22Rv1 (cell line): ENCODE measurements at regions not wholly inside any gene's neighbourhood (a gene's known extent, or its start where the extent isn't known, plus 50 kb on each side); places are given as distances from the start of the nearest gene placed in this dataset.

Experiments
- H3K27ac ChIP-seq: fragments of 450-650 bp; 2 replicates; pipeline ENCODE4 v1.5.1; 2017
- ZFX ChIP-seq: fragments of 450-650 bp; IDR thresholded peaks from 2 replicates; pipeline ENCODE4 v1.6.1; 2017; ENCODE audit warnings: antibody characterized with exemption, borderline replicate concordance
- TF ChIP-seq, protein P1 (sequence below): fragments of 450-650 bp; IDR thresholded peaks from 2 replicates; pipeline ENCODE4 v1.5.1; 2017; ENCODE audit warnings: mild to moderate bottlenecking

DNA sequence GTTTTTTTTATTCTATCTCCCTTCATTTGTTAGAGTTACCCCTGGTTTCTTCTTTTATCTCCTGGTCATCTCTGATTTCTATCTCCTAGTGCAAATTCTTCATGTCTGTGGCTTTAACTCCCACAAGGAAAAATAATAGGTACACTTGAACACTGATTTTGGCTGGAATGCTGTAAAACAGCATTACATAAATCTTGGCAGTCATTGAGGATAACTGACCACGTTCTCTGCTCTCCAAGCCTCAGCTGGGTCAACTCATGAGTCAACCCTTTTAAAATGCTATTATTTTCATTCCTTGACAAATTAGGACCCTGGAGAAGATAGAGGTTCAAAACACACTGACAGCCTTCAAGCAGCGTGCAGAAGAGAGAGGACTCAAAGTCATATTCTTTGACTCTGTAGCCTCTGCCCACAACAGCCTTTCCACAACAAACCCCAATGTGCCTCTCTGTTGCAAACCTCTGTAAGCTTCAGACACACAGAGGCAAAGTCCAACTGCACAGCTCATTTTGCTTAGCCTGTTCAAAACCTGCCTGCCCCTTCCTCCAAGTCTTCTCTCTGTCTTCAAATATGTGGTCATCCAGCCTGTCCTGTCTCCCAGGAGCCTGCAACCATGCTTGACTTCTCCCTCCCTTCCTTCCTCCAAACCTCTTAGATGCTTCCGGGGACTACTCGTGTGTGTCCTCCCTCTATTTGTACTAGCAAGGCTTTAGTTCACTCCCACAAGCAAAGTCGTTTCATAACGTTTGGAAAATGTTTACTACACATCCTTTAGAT, 398.4 kb downstream of the MED10 start:
- TF ChIP-seq ZFX, result no peak
- TF ChIP-seq, protein P1, sequence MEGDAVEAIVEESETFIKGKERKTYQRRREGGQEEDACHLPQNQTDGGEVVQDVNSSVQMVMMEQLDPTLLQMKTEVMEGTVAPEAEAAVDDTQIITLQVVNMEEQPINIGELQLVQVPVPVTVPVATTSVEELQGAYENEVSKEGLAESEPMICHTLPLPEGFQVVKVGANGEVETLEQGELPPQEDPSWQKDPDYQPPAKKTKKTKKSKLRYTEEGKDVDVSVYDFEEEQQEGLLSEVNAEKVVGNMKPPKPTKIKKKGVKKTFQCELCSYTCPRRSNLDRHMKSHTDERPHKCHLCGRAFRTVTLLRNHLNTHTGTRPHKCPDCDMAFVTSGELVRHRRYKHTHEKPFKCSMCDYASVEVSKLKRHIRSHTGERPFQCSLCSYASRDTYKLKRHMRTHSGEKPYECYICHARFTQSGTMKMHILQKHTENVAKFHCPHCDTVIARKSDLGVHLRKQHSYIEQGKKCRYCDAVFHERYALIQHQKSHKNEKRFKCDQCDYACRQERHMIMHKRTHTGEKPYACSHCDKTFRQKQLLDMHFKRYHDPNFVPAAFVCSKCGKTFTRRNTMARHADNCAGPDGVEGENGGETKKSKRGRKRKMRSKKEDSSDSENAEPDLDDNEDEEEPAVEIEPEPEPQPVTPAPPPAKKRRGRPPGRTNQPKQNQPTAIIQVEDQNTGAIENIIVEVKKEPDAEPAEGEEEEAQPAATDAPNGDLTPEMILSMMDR, result no peak
- no peak overlapping the region for H3K27ac ChIP-seq

DNA sequence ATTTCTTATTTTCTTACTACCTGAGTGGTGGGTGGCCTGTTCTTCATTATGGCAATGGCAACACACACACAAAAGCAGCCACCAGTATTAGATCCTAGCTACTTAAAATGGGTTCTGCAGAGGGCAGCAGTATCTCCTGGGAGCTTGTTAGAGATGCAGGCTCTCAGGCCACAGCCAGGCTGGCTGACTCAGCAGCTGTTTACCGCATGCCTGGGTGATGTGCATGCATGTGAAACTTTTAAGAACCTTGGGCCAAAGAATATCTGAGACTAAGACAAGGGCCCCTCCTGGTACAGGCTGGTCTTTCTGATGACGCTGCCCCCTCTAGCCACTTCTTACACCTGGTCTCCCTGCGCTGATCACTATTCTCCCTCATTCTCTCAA, 399.0 kb downstream of the MED10 start:
- no peak overlapping the region for H3K27ac ChIP-seq
- TF ChIP-seq, protein P1, result no peak
- TF ChIP-seq ZFX, result no peak

DNA sequence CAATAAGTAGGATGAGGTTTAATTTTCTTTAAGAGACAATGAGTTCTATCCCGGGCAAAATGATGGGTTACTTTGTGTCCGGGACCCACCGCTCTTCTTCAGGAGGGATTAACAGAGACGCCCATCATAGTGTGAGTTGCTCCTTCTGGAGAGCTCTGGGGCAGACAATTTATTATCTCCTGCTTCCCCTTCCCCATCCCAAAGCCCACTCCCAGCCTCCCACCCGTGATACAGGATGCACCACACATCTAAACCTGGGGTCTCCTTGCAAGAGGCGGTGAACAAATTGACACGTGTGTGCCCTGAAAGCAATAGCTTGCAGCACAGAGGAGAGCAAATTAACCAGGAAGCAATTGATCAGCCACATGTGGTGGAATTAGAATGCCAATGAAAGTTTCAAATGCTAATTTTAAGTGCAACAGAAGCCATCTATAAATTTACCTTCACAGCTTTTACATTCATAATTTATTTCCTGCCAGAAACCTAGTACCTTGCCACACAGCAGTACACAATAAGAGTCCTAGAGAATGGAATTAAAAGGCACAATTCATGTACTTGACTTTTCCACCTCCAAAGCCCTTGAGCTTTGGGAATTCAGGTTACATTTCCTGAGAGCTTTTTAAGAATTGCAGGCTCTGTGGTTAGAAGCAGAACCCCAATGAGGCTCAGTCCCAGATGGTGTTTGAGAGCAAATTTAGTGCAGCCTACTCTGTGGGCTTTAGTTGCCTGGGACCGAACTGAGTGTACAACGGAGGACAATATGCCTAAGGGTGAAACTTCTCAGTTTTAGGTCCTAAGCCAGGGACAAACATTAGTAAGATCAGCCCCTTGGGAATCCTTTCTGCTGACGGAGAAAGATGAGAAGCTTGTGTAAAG, 399.6 kb downstream of the MED10 start:
- no peak overlapping the region for H3K27ac ChIP-seq
- no peak for TF ChIP-seq ZFX

DNA sequence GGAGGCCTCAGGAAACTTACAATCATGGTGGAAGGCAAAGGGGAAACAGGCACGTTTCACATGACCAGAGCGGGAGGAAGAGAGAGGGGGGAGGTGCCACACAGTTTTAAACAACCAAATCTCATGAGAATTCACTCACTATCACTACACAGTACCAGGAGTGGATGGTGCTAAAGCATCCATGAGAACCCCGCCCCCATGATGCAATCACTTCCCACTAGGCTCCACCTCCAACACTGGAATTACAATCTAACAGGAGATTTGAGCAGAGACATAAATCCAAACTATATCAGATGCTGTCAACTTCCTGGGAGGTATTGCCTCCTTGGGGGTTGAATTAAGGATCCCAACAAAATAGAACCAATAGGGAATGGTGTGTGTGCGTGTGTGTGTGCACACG, 407.1 kb downstream of the MED10 start:
- H3K27ac ChIP-seq, result no peak overlapping the region
- TF ChIP-seq ZFX, result no peak
- TF ChIP-seq, protein P1, result no peak

DNA sequence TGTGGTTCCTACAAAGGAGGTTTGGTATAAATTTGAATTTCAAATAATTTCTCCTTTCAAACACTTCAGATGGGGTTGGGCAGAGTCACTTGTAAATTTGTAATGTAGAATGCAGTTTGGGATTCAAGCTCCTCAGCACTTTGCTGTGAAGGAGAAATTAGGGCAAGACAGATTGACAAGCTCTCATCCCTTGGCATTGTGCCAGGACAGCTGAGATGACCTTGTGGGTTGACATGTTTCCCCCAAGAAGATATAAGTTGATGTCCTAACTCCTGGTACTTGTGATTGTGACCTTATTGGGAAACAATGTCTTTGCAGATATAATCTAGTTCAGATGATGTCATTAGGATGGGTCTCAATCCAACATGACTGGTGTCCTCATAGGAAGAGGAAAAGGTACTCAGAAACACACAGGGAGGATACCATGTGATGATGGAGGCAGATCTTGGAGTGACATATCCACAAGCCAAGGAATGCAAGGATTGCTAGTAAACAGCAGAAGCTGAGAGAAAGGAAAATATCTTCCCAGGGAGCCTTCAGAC, 408.3 kb downstream of the MED10 start:
- TF ChIP-seq ZFX, result no peak
- TF ChIP-seq, protein P1, result no peak
- H3K27ac ChIP-seq, result no peak overlapping the region

DNA sequence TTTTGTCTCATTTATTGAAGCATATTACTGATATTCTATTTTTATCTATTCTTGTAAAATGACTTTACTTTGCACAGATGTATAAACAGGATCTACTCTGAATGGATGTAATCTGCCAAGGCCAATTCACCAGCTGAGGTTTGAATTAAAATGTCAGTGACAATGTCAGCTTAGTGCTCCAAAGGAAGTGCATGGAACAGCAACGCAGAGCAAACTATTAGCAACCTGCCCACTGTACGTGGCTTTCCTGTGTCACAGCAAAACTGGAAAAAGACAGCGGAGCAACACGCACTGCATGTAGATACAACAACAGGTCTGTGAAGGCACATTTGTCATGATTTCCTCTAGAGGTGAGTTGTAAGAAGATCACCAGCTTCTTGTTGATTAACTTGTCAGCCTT, 409.4 kb downstream of the MED10 start:
- TF ChIP-seq, protein P1, result no peak
- no peak for TF ChIP-seq ZFX

DNA sequence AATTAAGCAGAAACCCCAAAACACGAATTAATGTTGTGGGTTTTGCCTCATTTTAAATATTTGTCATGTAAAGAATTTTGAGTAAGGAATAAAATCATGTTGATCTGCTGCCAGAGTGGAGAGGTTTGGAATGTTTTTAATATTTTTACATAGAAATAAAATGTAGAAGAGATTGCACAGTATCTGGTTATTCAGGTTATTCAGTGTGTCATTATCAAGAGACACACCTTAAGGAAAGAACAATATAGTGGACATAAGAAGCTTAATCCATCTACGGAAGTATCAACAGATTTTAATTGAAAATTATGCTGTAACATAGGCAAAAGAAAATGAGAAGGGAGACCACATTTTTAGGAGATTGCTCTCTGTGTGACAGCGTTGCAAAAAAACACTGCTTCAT, 410.4 kb downstream of the MED10 start:
- TF ChIP-seq, protein P1, result no peak
- TF ChIP-seq ZFX, result no peak
- no peak overlapping the region for H3K27ac ChIP-seq

More for the DNA sequence above, 409.4 kb downstream of the MED10 start:
- no peak overlapping the region for H3K27ac ChIP-seq
